IPS DF 6.9 (cell line): ENCODE measurements at regions not wholly inside any gene's neighbourhood (a gene's known extent, or its start where the extent isn't known, plus 50 kb on each side); places are given as distances from the start of the nearest gene placed in this dataset.
"Not testable (repeated sequence)": the region's sequence is repeated elsewhere in the genome, so short reads cannot be mapped to it uniquely, and the experiment has no call there.

Experiments
- DNase-seq: peaks from one replicate; pipeline ENCODE4 v3.0.0-alpha.2; 2013; ENCODE audit warnings: low read depth, low spot score
- H3K27ac ChIP-seq: one replicate; pipeline ENCODE4 v1.5.1; 2013; ENCODE audit warnings: low read length, control low read depth
- H3K27me3 ChIP-seq: 2 replicates; pipeline ENCODE4 v1.6.1; 2013; ENCODE audit warnings: mild to moderate bottlenecking, low read length; ENCODE audit not compliant: control insufficient read depth, insufficient read depth
- H3K36me3 ChIP-seq: 2 replicates; pipeline ENCODE4 v1.6.1; 2013; ENCODE audit warnings: low read length; ENCODE audit not compliant: control insufficient read depth, insufficient read depth
- H3K4me1 ChIP-seq: 2 replicates; pipeline ENCODE4 v1.6.1; 2013; ENCODE audit warnings: low read length; ENCODE audit not compliant: control insufficient read depth, insufficient read depth
- H3K4me3 ChIP-seq: 2 replicates; pipeline ENCODE4 v1.5.1; 2013; ENCODE audit warnings: mild to moderate bottlenecking, low read length
- H3K9me3 ChIP-seq: 2 replicates; pipeline ENCODE4 v1.6.1; 2013; ENCODE audit warnings: low read length, inconsistent platforms; ENCODE audit not compliant: control insufficient read depth, insufficient read depth
- WGBS: extraction: QIAGEN DNeasy Blood & Tissue Kit; methylation state at CpG from one replicate; pipeline ENCODE4 v1.1.7; 2013; ENCODE audit warnings: mixed read lengths, missing lambda C conversion rate; ENCODE audit not compliant: insufficient read length, insufficient coverage; 5-methylcytosine and 5-hydroxymethylcytosine counted together

DNA sequence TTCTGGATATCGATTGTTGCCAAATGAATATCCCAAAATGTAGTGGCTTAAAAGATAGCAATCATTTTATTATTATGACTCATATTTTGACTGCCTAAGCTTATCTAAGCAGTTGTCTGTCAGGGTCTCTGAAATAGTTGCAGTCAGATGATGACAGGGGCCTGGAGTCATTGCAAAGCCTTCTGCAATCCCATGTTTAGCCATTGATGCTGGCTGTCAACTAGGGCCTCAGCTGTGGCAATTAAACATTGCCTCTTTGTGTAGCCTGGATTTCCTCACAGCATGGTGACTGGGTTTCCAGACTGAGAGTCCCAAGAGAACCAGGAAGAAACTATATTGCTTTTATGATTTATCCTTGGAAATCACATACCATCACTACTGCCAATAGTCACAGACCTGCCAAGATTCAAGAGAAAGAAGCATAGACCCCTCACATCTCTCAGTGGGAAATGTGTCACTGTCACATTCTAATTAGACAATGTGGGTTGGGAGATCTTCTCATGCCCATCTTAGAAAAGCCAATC lies 227.3 kb upstream of the NOCT start:
- no peaks in the 10 kb centered on the region for H3K4me1 ChIP-seq
- H3K36me3 ChIP-seq: no peaks in the 10 kb centered on the region
- no peak overlapping the region for H3K27ac ChIP-seq
- H3K9me3 ChIP-seq: no peaks in the 10 kb centered on the region
- no CpG with 5 or more reads among the region's 1 CpG for WGBS
- H3K27me3 ChIP-seq: no peaks in the 10 kb centered on the region
- no peak for DNase-seq
- H3K4me3 ChIP-seq: no peak overlapping the region

DNA sequence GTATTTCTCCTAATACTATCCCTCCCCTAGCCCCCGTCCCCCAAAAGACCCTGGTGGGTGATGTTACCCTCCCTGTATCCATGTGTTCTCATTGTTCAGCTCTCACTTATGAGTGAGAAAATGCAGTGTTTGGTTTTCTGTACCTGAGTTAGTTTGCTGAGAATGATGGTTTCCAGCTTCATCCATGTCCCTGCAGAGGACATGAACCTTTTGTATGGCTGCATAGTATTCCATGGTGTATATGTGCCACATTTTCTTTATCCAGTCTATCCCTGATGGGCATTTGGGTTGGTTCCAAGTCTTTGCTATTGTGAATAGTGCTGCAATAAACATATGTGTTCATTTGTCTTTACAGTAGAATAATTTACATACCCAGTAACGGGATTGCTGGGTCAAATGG lies 235.8 kb upstream of the NOCT start:
- H3K9me3 ChIP-seq: not testable (repeated sequence)
- WGBS: no CpG with 5 or more reads among the region's 2 CpGs

DNA sequence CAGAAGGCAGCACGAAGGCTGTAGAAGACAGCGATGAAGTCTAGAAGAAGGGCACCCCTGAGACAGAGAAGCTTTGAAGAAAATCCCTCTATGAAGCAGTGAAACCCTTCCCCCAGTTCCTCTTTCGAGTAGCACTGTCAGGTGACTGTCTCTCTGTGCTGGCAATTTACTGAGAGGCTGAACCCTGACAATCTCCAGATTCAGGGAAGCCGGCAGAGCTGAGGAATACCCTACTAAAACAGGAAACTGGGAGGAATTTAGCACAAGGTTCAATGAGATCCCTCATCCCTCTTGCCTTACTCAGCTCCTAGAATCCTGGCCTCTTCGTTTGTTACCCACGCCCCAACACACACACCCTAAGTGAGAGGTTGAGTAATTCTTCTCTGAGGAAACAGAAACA lies 239.7 kb upstream of the NOCT start:
- no peaks in the 10 kb centered on the region for H3K27me3 ChIP-seq
- no peaks in the 10 kb centered on the region for H3K36me3 ChIP-seq
- H3K9me3 ChIP-seq: no peaks in the 10 kb centered on the region
- no peaks in the 10 kb centered on the region for H3K4me1 ChIP-seq
- H3K27ac ChIP-seq: no peak overlapping the region
- no CpG with 5 or more reads among the region's 6 CpGs for WGBS
- H3K4me3 ChIP-seq: no peak overlapping the region
- no peak for DNase-seq

More for the DNA sequence above, 235.8 kb upstream of the NOCT start:
- not testable (repeated sequence) for H3K27me3 ChIP-seq, H3K27ac ChIP-seq, DNase-seq, H3K4me1 ChIP-seq, H3K4me3 ChIP-seq, H3K36me3 ChIP-seq

DNA sequence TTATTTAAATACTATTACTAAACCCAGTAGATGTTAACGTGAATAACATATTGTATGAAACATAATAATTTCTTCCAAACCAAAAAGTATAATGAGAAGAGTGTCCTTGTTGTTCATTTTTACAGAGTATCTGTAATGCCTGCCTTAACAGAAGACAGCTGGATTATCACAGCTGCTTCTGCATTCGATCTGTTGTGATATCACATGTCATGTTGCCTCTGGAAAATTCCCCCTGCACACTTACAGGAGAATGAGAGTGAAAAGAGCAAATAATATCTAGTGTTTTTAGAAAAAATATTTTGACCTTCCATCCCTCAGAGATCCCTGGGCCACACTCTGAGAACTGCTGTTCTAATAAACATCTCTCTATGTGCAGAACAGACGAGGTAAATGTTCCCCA lies 240.1 kb upstream of the NOCT start:
- Histone ChIP-seq H3K27ac (no peak overlapping the region), H3K27me3 (no peaks in the 10 kb centered on the region), H3K36me3 (no peaks in the 10 kb centered on the region), H3K4me3 (no peak overlapping the region), H3K4me1 (no peaks in the 10 kb centered on the region), H3K9me3 (no peaks in the 10 kb centered on the region)
- no CpG with 5 or more reads among the region's 3 CpGs for WGBS
- no peak for DNase-seq

DNA sequence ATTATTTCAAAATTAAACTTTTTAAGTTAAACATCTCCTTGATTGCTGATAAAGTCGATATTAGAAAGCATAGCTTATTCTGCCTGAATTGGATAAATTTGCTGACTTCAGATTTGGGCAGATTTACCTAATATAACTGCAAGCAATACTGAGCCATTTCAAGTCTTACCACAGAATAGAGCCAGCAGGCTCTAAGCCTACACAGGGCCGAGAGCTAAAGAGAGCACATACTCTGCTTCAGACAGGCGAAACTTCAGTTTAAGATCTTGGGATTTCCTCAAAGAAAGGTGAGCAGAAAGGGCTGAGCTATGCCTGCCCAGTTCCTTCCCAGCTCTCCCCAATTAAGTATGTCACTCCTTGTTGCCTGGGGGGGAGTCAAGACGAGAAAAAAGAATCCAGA lies 240.6 kb upstream of the NOCT start:
- Histone ChIP-seq H3K4me3 (no peak overlapping the region), H3K4me1 (no peaks in the 10 kb centered on the region), H3K36me3 (no peaks in the 10 kb centered on the region), H3K27ac (no peak overlapping the region), H3K27me3 (no peaks in the 10 kb centered on the region), H3K9me3 (no peaks in the 10 kb centered on the region)
- no CpG with 5 or more reads among the region's 4 CpGs for WGBS
- DNase-seq: no peak

DNA sequence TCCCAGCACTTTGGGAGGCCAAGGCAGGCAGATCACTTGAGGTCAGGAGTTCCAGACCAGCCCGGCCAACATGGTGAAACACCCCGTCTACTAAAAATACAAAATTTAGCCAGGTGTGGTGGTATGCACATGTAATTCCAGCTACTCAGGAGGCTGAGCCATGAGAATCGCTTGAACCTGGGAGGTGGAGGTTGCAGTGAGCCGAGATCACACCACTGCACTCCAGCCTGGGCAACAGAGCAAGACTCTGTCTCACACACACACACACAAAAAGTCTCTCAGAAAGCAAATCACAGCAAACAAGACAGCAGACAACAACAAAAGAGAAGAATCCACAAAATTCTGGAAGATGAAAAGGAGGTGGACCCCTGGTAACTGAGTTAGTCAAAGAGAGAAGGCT lies 241.5 kb upstream of the NOCT start:
- not testable (repeated sequence) for H3K36me3 ChIP-seq, H3K4me3 ChIP-seq, H3K27ac ChIP-seq, H3K27me3 ChIP-seq, DNase-seq, H3K9me3 ChIP-seq, H3K4me1 ChIP-seq
- WGBS: no CpG with 5 or more reads among the region's 4 CpGs

DNA sequence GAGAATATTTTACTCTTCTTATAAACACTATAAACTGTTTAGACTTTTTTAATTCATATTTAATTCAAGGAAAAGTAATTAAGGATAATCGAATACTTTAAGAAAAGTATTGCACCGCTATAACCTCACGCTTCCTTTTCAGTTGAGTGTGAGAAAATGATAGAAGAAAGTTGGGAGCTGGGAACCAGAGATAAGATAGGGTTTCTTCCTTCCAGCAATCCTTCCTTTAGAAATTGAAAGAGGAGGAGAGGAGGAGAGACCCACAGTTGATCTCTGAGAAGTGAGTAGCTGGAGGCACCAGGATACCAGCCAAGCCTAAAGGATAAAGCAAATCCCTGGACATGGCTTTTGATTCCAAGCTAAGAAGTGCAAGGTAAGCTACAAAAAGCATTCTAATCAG lies 242.3 kb upstream of the NOCT start:
- Histone ChIP-seq H3K27me3 (no peaks in the 10 kb centered on the region), H3K36me3 (no peaks in the 10 kb centered on the region), H3K27ac (no peak overlapping the region), H3K9me3 (no peaks in the 10 kb centered on the region), H3K4me1 (no peaks in the 10 kb centered on the region), H3K4me3 (no peak overlapping the region)
- no peak for DNase-seq
- no CpG with 5 or more reads among the region's 3 CpGs for WGBS

DNA sequence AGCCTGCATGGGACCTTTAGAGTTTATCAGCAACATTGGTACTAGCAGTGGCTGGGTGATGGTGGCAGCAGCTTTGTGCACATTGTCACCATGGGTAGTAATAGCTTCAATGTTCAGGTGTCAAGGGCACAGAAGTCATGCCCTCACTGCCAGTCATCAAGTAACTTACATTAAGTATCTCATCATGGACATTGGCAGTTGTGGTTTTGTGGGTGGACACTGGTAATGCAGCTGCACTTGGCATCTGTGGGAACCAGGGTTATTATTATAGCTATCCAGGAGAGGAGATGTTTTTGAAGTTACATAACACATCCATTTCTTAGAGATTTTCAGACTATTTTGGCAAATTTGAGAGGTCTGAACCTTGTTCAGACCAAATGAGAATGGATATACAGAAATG lies 243.2 kb upstream of the NOCT start:
- Histone ChIP-seq H3K36me3 (no peaks in the 10 kb centered on the region), H3K4me3 (no peak overlapping the region), H3K9me3 (no peaks in the 10 kb centered on the region), H3K4me1 (no peaks in the 10 kb centered on the region), H3K27ac (no peak overlapping the region), H3K27me3 (no peaks in the 10 kb centered on the region)
- no peak for DNase-seq

DNA sequence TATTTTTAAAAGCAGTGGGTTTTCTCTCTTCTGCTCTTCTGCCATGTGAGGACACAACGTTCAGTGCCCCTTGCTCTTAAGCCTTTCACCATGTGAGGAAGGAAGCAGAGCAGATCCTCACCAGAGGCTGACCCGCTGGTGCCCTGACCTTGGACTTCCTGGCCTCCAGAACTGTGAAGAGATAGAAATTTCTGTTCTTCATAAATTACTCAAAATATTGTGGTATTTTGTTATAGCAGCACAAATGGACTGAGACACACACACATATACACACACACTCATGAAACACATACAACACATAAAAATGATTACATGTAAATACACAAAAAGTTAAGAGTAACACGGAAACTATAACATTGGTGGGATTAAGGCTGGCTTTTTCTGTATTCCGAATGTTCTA lies 244.8 kb upstream of the NOCT start:
- H3K27me3 ChIP-seq: no peaks in the 10 kb centered on the region
- no peak overlapping the region for H3K4me3 ChIP-seq
- H3K4me1 ChIP-seq: no peaks in the 10 kb centered on the region
- DNase-seq: no peak
- no peak overlapping the region for H3K27ac ChIP-seq
- no peaks in the 10 kb centered on the region for H3K36me3 ChIP-seq
- no CpG with 5 or more reads among the region's 4 CpGs for WGBS
- no peaks in the 10 kb centered on the region for H3K9me3 ChIP-seq

DNA sequence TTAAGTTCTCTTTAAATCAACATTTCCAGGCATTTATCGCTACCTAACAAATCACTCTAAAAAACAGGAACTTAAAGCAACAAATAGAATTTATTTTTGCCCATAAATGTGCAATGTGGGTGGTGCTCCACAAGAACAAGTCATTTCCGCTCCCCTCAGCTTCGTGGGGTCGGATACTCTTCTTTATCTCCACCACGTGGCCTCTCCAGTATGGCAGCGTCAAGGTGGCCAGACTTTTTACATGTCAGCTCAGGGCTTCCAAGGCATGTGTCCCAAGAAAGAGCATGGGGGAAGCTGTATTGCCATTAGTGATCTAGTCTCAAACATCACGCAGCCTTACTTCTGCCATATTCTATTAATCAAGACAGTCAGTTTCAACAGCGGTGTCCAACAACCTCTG lies 249.2 kb upstream of the NOCT start:
- Histone ChIP-seq H3K9me3 (no peaks in the 10 kb centered on the region), H3K27ac (no peak overlapping the region), H3K4me1 (no peaks in the 10 kb centered on the region), H3K36me3 (no peaks in the 10 kb centered on the region), H3K27me3 (no peaks in the 10 kb centered on the region), H3K4me3 (no peak overlapping the region)
- no CpG with 5 or more reads among the region's 8 CpGs for WGBS
- DNase-seq: no peak

DNA sequence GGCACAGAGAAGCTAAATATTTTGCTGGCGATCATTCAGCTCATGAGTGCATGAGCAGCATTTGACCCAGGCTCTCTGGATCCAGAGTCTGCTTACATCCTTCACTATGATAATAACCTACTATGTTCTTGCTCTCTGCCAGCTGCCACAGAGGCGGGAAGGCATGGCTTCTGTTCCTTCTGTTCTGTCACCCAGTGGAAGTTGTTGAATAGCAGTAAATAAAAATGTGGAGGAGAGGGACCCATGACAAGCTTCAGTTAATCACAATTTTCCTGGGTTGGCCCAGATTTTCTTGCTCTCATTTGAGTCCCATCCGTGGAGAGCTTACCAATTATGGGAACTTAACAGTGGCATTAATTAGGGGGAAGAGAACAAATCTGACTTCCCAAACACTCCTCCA lies 250.1 kb upstream of the NOCT start:
- no peaks in the 10 kb centered on the region for H3K36me3 ChIP-seq
- no CpG with 5 or more reads among the region's 3 CpGs for WGBS
- H3K27me3 ChIP-seq: no peaks in the 10 kb centered on the region
- no peak overlapping the region for H3K27ac ChIP-seq
- no peak for DNase-seq
- no peak overlapping the region for H3K4me3 ChIP-seq
- no peaks in the 10 kb centered on the region for H3K9me3 ChIP-seq
- H3K4me1 ChIP-seq: no peaks in the 10 kb centered on the region
